ENCODE measurements at regions not wholly inside any gene's neighbourhood (a gene's known extent, or its start where the extent isn't known, plus 50 kb on each side); places are given as distances from the start of the nearest gene placed in this dataset.
"Not testable (repeated sequence)": the region's sequence is repeated elsewhere in the genome, so short reads cannot be mapped to it uniquely, and the experiment has no call there.

- DNase-seq = no peak
Measured at GRCh38 chr10:108039821-108040584, 875.5 kb upstream of the SORCS1 start.

DNA sequence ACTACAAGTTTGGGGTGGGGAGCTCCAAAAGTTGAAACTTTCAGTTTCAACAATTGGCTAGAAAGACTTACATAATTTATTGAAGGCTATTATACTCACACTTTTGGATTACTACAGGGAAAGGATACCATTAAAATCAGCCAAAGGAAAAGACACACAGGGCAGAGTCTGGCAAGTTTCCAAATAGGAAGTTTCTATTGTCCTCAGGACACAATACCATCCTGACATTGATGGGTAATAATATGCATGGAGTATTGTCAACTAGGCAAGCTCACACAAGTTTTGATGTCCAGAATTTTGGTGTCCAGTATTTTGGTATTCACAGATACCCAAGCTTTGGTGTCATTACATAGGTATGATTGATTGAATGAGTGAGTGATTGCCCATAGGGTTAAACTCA, 872.6 kb upstream of the SORCS1 start:
- no peak for DNase-seq

DNA sequence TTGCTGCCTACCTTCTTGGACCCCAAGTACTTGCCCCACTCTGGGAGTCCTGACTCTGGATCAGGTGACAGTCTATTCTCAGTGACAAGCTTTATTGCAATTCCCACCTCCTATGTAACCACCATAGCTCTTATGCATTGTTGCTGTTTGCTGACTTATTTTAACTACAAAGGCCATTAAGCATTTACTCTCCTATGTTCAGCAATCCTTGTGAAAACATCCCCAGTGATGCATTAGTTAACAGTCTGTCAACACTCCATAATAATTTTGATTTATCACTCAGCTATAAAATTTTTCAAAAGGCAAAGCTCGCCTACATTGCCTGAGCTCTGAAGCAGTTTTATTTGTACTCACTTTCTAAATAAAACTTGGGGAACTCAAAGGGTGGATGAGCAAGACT, 871.8 kb upstream of the SORCS1 start:
- no peak for DNase-seq

GRCh38 chr10:108034829-108035228, 870.3 kb upstream of the SORCS1 start:
- no peak for DNase-seq

GRCh38 chr10:108033518-108033917, 869.0 kb upstream of the SORCS1 start:
- DNase-seq = not testable (repeated sequence)

DNA sequence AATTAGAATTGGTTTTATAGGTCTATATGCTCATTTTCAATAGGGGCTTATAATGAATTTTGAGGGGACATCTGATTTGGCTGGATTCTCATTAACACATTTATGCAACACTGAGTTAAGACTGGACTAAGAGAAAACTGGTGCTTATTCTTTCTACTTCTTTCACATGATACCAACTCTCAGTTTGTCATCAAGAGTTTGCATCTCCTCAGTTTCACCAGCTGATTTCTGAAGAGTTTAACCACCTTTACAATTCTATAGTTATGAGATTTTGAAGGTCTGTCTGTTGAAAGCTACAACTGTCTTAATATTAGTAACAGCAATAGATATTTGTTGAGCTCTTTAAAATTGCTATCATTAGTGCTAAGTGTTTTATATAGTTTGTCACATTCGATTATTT, 867.0 kb upstream of the SORCS1 start:
- no peak for DNase-seq

- DNase-seq = no peak
Measured at GRCh38 chr10:108014902-108015177, 850.3 kb upstream of the SORCS1 start.

DNA sequence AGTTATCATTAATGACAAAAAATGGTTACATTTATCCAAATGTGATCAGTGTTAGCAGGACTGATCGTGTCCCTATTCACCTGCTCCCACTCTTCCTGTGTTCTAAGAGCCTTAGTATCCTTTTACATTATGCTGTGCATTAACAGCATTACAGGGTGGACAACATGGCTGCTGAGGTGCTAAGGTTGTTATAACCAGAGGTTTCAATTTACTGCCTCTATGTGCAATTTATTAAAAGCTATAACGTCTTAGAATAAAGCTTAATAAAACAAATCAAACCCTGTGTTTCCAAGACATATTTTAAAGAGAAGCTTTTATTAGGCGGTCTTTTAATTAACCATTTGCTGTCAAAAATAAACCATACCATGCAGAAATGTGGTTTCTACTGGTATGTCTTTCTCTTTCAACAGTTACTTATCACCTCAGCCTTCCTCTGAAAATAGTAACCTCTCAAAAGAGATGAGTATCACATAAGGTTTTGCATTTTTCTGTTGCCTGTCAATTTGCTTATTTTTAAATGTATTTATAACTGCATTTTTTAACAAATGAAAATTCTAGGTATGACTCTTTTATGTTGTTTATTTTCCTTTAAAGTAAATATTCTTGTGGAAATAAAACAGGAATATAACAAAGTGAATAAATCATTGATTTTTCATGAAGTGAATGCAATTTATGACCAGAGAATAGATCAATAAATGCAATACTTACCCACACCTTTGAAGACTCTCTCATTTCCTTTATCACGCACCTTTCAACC, 849.8 kb upstream of the SORCS1 start:
- no peak for DNase-seq

DNA sequence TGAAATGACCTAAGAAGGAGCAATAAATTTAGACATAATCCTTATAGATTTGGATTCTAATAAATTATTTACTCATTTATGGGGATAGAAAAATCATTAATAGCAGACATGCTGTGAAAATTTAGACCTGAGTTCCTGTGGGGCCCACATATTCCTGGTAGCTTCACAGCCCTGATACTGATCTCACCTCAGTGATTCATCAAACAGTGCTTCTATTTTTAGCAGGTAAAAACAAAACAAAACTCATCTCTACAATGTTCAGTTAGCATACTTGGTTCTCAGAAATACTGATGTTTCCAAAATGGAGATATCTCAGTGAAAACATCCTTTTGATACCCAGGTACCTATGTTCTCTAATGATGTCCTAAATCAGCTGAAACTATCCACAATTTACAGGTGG, 841.1 kb upstream of the SORCS1 start:
- no peak for DNase-seq

- no peak for DNase-seq
Measured at GRCh38 chr10:108003576-108003975, 839.1 kb upstream of the SORCS1 start.

GRCh38 chr10:108003061-108003460, 838.6 kb upstream of the SORCS1 start:
- no peak for DNase-seq

DNA sequence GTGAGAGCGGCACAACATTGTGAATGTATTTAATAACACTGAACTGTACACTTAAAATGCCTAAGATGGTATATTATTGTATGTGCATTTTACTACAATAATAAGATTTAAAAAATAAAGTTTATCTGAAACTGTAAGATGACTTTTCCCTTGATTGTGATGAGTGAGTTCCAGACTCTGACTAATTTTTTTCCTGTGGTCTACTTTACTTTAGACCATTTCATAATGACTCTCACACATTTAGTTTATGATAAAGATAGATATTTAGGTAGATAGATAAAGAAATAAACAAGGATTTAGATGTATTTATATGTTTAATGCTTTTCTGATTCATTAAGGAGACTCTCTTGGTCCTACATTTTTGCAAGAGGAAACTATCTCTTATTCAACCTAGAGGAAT, 835.9 kb upstream of the SORCS1 start:
- DNase-seq = no peak

DNA sequence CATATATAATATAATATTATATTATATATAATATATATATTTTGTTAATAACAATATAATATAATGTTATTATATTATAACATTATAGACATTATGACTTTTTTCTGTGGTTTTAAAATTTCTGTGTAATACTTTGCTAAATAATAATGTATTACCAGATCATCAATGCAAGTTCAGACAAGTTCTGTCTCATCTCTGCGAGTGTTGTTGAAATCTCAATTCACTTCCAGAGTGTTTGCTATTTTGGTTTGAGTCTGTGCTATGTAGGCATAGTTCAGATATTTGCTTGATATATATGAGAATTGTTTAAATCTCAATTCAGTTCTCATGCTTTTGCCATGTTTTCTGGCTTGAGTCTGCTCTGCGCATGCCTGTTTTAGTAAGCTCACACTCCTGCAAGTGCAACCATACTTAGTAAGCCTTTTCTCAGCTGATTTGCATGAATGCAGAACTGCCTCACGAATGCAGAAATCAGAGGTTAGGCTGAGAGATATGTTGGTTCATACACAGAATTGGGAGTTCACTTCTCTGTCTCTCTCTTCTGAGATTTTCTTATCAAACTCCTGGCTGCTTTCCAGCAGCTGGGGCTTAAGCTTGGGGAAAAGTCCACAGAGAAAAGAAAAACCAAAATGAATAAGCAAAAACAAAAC, 830.2 kb upstream of the SORCS1 start:
- no peak for DNase-seq

- DNase-seq = no peak
Measured at GRCh38 chr10:107986571-107986970, 822.1 kb upstream of the SORCS1 start.

DNA sequence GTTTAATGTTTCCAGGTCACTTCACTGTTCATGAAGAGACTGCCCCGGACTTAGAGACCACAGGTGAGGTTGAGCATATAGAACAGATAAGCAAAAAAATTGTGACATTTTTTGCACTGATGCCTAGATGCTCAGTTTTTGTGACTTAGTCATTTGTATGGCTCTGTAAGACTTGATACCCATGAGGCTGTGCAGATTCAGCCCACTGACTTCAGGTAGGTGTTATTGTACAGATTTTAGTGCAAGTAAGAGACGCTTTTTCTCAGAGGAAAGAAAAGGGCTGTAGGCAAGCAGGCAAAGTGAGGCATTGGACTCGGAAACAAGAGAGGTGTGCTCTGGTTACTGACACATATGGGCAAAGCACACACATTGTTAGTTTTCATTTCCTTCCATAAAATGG, 820.1 kb upstream of the SORCS1 start:
- no peak for DNase-seq

DNA sequence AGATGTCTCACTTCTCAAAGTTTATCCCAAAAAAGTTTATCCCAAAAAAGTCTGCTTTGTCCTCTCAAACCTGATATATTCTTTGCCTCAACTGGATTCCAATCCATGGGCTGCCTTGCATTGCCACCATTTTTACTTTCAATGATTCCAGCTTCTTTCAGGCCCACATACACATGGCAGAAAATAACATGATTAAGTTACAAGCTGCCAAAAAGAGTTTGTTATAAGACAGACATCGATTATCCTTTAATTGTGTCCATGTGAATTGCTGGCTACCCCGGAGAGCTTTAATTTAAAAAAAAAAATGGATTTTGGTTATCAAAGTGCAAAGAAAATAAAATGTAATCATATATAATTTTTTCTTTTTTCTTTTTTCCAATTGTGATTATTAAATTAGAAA, 819.6 kb upstream of the SORCS1 start:
- no peak for DNase-seq

DNA sequence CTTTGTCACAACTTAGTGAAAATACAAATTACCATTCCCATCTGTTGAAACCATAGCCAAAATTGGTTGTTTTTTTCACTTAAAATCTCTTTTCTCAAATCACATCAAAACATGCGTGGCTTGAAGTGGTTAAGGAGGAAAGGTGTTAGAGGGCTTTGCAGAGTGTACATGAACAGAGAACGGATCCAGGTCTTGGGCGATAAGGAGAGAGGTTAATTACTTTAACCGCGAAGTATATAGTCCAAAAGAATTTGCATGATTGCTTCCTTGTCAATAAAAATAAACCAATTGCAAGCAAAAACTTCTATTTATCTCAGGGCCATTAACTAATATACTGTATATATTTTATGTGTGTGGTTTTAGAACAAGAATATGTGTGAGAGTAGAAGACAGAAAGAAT, 813.9 kb upstream of the SORCS1 start:
- no peak for DNase-seq

- no peak for DNase-seq
Measured at GRCh38 chr10:107971973-107972372, 807.5 kb upstream of the SORCS1 start.

- DNase-seq = no peak
Measured at GRCh38 chr10:107971411-107971810, 806.9 kb upstream of the SORCS1 start.

DNA sequence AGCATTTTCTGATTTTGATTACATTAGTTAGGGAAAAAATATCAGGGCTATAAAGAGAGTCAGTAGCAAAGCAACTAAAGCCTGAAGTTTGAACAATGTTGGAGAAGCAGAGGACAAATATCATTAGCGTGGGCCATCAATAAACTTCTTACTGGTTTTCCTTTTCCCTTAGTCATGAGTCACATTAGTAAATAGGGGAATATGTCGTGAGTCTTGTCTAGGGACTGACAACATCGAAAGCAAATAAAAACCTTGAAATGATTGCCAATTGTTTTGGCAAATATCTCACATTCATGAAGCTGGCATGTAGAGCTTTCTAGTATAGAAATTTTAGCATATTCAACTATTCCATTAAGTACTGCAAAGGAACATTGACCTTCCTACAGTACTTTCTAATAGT, 806.0 kb upstream of the SORCS1 start:
- no peak for DNase-seq

- DNase-seq = no peak
Measured at GRCh38 chr10:107969936-107970335, 805.4 kb upstream of the SORCS1 start.

GRCh38 chr10:107966826-107967225, 802.3 kb upstream of the SORCS1 start:
- no peak for DNase-seq

DNA sequence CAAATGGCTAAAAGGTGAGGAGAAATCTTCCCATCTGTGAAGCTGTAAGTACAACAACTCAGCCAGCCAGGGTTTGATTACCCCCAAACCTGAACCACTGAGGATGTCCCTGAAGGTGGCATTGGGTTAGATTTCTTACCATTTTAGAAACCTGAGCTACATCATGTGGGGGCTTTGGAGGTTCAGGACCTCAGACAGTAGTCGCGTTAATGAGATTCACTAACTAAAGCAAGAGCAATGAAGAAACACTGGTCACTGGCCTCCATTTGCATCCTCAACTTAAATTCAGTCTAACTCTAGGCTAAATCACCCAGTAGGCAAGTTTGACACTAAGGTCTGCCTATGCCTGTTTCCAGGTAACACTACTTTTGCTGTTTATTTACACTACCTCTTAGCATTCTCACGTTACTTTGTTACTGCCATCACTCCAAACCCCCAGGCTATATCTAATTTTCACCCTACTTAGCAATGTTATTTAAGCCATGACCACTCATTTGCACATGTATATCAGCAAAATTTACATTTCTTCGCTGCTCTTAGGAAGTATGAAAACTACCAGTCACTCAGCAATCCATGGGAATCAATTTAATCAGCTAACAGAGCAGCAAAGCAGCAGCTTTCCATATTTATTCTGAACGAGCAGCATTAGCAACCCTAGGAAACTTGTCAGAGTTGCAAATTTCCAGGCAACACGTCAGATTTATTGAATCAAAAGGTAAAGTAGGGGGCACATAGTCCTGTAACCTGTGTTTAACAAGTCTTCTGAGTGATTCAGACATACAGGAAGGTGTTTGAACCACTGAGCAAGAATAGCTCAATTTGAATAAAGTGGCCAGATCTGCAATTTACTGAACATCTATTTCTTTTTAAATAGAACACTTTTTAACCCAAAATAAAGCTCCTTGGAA, 788.4 kb upstream of the SORCS1 start:
- DNase-seq = no peak
